GM21576 (cell line): ENCODE measurements at regions not wholly inside any gene's neighbourhood (a gene's known extent, or its start where the extent isn't known, plus 50 kb on each side); places are given as distances from the start of the nearest gene placed in this dataset.
"Not testable (repeated sequence)": the region's sequence is repeated elsewhere in the genome, so short reads cannot be mapped to it uniquely, and the experiment has no call there.

ENCODE experiments used
- ATAC-seq: cut with Tn5 transposase; IDR thresholded peaks from one replicate; pipeline ENCODE4 v1.9.1; 2021; ENCODE audit warnings: mild to moderate bottlenecking, moderate library complexity; ENCODE audit not compliant: unreplicated experiment

GRCh38 chr2:204140246-204140645 is 203.7 kb downstream of the ICOS start:
- no peak for ATAC-seq

DNA sequence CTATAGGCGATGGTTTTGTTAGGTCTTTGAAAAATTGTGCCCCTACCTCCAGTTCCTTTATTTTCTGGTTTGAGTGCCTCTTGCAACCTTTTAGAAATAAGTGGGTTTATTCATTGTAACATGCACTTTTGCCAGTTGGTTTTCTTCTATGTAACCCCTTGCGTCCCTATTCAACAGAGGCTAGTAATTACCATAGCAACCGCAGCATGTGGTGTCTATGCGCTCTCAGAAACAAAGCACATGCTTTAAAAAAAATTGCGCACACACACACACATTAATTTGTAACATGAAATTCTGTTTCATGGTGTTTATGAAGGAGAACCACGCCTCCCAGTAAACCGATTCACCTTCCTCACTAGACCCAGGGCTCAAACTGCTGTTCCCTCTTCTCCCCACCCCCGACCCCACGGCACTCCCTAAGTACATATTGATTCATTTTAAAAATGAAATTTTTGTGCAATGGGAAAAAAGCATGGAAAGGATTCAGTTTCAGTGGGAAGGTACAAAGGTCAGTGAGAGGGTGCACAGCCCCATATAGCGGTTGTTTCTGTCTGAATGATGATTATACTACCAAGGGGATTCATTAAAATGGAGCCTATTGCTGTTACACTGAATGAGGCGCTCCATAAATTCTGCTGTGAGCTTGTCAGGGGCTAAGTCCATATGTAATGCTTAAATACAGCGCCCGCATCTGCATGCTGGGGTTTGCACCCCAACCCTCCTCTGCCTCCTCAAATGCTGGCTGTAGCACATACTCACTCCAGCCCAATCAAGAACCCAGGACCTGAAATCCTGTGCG is 206.9 kb downstream of the ICOS start:
- no peak for ATAC-seq

- no peak for ATAC-seq
Observed at GRCh38 chr2:204144492-204144891, 207.9 kb downstream of the ICOS start.

GRCh38 chr2:204145263-204145751 is 208.7 kb downstream of the ICOS start:
- ATAC-seq, result peak; percentile 99

DNA sequence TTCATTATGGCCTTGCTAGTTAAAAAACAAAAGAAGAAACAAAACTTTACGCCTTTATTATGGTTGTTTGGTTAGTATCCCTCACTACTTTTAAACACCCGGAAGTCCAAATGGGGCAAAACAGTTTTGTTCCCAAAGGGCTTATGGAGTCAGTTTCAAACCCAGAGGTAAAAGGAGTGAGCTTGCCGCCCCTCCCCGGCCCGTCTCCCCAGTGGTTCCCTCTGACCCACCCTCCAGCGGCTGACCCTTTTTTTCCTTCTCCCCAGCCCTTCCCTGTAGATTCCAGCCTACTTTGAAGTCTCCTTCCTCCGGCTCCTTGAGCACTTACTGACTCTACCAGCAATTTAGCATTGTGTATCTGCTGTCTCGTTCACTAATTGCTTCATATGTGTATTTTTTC is 209.2 kb downstream of the ICOS start:
- no peak for ATAC-seq

DNA sequence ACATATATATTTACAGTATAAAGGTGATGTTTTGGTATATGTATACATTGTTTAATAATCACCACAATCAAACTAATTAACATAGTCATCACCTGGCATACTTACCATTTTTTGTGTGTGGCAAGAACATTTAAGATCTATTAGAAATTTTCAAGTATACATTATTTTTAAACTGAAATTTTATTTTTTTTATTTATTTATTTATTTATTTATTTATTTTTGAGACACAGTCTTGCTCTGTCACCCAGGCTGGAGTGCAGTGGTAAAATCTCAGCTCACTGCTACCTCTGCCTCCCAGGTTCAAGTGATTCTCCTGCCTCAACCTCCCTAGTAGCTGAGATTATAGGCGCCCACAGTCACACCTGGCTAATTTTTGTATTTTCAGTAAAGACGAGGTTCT is 210.5 kb downstream of the ICOS start:
- ATAC-seq, result not testable (repeated sequence)

DNA sequence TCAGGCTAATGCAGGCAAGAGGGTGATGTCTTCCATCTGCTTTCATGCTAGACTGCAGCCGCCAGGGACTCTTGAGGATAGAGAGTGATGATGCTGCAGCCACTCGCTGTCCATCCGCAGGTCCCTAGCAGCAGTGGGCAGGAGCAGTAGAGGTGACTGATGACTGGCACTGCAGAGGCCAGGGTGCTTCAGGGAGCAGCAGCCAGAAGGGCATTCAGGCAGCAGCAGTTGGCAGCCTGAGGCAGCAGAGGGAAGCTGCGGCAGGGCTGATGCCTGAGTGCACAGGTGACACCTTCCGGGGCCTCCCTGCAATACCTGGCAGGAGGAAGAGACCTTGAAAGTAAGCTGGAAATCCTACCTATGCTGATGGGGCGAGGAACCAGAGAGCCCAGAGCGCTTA is 214.2 kb downstream of the ICOS start:
- no peak for ATAC-seq

- ATAC-seq, result no peak
Observed at GRCh38 chr2:204152616-204153015, 216.1 kb downstream of the ICOS start.

DNA sequence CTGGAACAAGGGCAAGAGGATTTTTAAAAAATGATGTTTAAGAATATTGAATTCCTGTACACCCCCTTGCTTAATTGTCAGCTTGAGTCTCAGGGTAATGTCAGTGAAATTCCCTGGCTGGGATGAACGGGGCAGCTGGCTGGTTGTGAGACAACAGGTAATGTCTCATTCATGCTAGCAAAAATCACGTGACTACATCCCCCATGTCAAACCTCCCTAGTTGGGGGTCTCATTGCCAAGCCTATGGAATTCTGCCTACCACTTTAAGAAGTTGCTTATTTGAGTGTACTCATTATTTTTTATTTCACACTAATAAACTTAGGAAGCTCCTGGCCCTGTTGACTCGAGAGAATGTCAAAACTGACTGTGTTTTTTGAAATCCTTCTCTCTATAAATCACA is 218.3 kb downstream of the ICOS start:
- no peak for ATAC-seq

DNA sequence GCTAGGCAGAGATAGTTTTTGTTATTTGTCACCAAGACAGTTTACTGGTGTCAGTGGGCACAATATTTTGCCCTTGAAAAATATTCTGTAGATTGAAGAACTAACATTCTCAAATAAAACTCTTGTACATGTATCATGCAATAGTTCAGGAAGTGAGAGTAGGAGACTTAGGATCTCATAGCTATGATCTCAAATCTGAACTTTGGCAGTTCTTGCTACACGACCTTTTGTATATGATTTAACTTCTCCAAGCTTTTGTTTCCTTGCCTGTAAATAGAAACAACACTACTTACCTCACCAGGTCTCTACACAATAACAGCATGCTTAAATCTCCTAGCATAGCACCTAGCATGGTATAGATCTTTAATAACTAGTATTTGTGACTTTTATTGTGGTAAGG is 219.9 kb downstream of the ICOS start:
- ATAC-seq, result no peak

- no peak for ATAC-seq
Observed at GRCh38 chr2:204157684-204158083, 221.1 kb downstream of the ICOS start.

DNA sequence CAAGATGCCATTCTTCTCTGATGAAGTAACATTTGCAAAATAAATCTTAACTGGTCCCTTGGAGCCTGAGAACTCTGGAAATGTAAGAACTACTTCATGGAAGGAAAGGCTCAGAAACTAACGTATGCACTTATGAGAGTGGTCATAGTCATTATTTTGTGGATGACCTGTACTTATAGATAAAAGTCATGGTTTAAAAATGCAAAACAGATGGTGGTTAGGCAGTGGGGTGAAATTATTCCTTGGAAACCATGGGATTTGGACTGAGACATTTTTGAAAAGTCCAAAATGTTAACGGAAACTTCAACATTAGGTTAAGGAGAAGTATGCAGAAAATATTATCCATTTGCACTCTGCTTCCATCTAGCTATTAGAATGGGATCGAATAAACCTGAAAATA is 223.0 kb downstream of the ICOS start:
- no peak for ATAC-seq

DNA sequence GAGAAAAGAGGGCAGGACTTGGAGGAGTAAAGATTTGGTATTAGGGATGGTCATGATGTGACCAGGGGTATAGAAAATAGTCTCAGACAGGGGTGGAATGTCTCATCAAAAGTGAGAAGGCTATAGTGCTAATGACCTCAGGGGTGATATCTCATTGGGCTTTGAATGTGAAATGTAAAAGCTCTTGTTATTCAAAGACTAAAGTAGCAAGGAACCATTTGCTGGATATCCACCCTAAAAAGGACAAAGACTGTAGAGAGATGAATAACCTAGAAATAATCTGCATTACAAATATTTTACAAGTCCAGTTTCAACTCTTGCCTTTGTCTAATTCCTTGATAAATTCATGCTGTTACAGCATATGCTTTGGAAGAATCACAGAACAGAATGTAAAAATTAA is 224.4 kb downstream of the ICOS start:
- no peak for ATAC-seq

GRCh38 chr2:204161886-204162285 is 225.3 kb downstream of the ICOS start:
- no peak for ATAC-seq

- ATAC-seq, result no peak
Observed at GRCh38 chr2:204166961-204167360, 230.4 kb downstream of the ICOS start.

- ATAC-seq, result not testable (repeated sequence)
Observed at GRCh38 chr2:204167670-204168069, 231.1 kb downstream of the ICOS start.

DNA sequence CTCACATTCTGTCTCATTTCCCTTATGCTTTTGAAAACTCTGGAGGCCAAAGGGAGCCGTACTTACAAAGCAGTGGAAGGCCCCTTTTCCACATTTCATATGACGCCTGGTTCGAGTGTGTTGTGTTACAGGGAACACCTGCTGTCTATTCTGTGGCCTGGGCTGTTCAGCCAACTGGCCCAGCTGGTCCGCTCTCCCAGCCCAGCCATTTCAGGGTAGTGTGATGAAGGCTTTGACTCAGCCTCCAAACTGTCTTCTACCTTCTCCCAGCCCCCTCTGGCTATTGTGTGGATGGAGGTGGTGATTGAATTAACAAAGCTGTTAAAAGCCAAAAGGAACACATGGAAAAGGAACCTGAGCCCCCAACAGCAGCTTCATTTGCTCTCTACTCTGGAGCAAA is 233.8 kb downstream of the ICOS start:
- no peak for ATAC-seq

- ATAC-seq, result no peak
Observed at GRCh38 chr2:204171432-204172144, 235.0 kb downstream of the ICOS start.

DNA sequence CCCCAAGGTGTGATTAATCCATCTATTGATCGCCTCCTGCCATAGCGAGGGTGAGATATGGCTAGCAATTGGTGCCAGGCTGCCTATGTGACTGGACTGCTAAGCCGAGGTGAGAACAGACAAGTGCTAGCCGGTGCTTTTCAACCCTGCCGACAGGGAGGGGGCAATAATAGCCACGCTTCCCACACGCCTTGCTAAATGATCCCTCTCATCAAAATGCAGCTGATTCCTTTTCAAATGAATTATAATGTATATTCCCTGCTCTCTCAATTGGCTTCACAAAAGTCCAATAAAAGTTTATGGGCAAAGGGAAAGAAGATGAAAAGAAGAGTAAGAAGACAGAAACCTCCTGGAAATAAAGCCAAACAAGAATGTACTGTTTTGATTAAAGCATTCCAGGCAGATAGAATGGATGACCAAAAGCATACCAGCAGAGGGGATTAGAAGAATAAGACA is 235.6 kb downstream of the ICOS start:
- no peak for ATAC-seq

DNA sequence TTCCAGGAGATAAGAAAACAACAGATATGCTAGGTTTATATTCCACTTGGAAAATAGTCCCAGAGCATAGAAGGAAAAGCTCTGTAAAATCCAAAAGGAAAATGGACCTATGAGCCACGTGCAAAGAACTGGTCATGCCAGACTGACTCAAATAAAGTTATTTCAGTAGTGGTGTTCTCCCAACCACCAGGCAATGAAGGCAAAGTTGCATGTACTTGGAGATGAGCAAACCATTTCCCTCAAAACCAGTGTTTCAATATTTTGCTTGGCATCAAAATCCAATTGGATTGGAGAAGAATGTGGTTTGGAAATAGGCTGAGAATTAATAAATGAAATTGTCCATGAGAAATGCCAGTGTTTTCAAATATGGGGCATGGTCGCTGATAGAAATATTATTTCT is 237.5 kb downstream of the ICOS start:
- ATAC-seq, result no peak

DNA sequence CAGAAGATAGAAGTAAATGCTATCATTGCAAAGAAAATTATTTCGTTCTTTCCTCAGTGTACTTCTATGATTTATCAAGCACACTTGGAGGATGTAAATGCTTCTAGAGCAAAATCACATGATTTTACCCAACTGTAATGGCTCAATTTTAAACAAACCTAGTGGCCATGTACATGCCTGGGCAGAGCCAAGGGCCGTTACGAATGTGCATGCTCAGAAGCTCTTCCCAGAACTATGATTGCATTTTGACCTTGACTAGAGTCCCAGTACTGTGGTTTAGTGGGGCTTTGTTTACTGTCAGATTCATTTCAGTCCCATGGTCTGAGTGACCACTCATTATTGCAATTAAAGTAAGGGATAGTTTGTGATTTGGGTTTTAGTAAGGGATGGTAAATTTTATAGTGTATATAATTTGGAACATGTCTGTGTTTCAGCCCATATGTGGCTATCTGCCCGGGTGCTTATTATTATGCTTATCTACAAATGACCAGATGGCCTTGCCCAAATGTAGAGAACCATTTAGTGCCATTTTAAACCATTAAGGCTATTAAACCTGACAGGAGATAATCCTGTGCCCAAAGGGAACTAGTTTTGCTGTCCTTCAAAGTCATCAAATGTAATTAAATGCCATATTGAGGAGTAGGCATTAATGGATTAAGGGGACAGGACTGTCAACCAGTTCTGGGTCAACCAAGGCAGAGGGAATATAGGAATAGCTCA is 239.1 kb downstream of the ICOS start:
- no peak for ATAC-seq

GRCh38 chr2:204176306-204176705 is 239.7 kb downstream of the ICOS start:
- ATAC-seq, result no peak
